DND-41 (cell line): ENCODE measurements at regions not wholly inside any gene's neighbourhood (a gene's known extent, or its start where the extent isn't known, plus 50 kb on each side); places are given as distances from the start of the nearest gene placed in this dataset.

ENCODE experiments used
- EZH2 ChIP-seq: IDR thresholded peaks from 3 replicates; pipeline ENCODE4 v1.6.1; 2012; ENCODE audit warnings: borderline replicate concordance, low read depth, mild to moderate bottlenecking, moderate library complexity, low read length, inconsistent platforms; ENCODE audit not compliant: severe bottlenecking
- TF ChIP-seq, protein P1 (sequence below): IDR thresholded peaks from 2 replicates; pipeline ENCODE4 v1.5.1; 2012; ENCODE audit warnings: borderline replicate concordance, low read length, moderate library complexity, mild to moderate bottlenecking; ENCODE audit not compliant: poor library complexity, severe bottlenecking; ENCODE audit errors: extremely low read depth

DNA sequence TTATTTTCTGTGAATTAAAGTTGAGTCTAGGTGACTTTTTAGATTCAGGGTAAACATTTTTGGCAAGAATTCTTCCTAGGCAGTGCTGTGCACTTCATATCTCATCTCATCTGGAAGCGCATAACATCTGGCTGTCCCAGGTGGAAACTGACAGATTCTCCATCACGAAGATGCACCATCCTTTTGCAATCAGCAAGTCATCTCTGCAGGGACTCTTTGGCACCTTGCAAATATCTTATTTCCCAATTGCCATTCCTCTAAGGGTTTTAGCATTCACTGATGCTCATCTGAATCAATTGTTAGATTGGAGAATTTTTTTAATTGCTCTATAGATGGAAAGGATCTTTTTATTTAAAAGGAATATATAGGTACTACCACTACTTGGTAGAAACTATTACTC, 282.7 kb upstream of the ATP10A start:
- TF ChIP-seq, protein P1, sequence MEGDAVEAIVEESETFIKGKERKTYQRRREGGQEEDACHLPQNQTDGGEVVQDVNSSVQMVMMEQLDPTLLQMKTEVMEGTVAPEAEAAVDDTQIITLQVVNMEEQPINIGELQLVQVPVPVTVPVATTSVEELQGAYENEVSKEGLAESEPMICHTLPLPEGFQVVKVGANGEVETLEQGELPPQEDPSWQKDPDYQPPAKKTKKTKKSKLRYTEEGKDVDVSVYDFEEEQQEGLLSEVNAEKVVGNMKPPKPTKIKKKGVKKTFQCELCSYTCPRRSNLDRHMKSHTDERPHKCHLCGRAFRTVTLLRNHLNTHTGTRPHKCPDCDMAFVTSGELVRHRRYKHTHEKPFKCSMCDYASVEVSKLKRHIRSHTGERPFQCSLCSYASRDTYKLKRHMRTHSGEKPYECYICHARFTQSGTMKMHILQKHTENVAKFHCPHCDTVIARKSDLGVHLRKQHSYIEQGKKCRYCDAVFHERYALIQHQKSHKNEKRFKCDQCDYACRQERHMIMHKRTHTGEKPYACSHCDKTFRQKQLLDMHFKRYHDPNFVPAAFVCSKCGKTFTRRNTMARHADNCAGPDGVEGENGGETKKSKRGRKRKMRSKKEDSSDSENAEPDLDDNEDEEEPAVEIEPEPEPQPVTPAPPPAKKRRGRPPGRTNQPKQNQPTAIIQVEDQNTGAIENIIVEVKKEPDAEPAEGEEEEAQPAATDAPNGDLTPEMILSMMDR: no peak
- TF ChIP-seq EZH2: no peak
